Neural progenitor cell (in vitro differentiated cells): ENCODE measurements at regions not wholly inside any gene's neighbourhood (a gene's known extent, or its start where the extent isn't known, plus 50 kb on each side); places are given as distances from the start of the nearest gene placed in this dataset.

ENCODE experiments used
- CTCF ChIP-seq: fragments of 200-600 bp; sonication (generic); IDR thresholded peaks from 2 replicates; pipeline ENCODE4 v1.5.1; 2017; ENCODE audit warnings: antibody characterized with exemption, mild to moderate bottlenecking
- EZH2phosphoT487 ChIP-seq: fragments of 200-600 bp; sonication (generic); IDR thresholded peaks from 2 replicates; pipeline ENCODE4 v1.6.1; 2017; ENCODE audit warnings: antibody characterized with exemption

DNA sequence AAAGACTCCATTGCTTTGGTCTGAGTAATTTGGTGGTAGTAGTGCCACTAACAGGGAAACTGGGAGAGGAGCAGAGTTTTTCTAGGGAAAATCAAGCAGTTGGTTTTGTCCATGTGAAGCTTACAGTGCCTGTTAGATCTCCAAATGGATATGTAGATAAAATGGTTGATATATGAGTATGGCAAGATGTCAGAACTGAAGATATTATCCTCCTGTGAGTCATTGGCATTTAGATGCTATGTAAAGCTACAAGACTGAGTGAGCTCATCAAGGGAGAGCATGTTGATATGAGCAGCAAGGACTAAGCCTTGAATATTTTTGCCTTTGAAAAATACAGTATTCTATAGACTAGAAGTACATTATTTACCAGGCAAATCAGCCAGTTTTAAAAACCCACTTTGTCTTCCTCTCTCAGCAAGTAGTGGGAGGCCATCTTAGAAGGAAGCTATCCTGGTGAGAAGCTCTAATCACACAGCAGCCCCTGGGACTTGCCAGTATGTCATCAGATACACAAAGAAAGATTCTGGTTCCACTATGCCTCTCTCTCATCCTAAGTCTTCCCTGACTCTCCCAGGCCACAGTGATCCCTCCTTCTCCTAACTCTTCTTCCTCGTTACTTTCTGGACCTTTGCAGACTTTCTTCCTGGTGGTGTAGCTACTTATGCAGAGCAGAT lies 77.4 kb upstream of the ANKRD28 start:
- TF ChIP-seq CTCF = no peak
- no peak for TF ChIP-seq EZH2phosphoT487
